IMR-90 (cell line): ENCODE measurements at regions not wholly inside any gene's neighbourhood (a gene's known extent, or its start where the extent isn't known, plus 50 kb on each side); places are given as distances from the start of the nearest gene placed in this dataset.

Experiments
- ATAC-seq: fragments of 200-7000 bp; cut with Tn5 transposase; 2 replicates; pipeline ENCODE4 v1.9.1; 2020; ENCODE audit warnings: low read depth, mild to moderate bottlenecking, moderate library complexity
- BruUV-seq: library from RNA; stranded (reverse); fragments of 400-500 nt; replicated peaks from 2 replicates; lab custom pipeline; 2021; lab: Mats Ljungman, UMichigan
- CTCF ChIA-PET: fragments of 300-600 bp; formaldehyde crosslinking; extraction: SDS; loops from one replicate; lab custom pipeline; 2021; ENCODE audit warnings: antibody characterized with exemption; lab: Yijun Ruan, JAX
- POLR2A ChIA-PET: fragments of 300-600 bp; sonication (Branson Sonifier 250); formaldehyde crosslinking; loops from one replicate; lab custom pipeline; 2022; ENCODE audit warnings: antibody characterized with exemption; ENCODE audit not compliant: unreplicated experiment; lab: Charles Lee
- DNase-seq: peaks from one replicate; pipeline ENCODE4 v3.0.0; 2013
- H2AFZ ChIP-seq: replicated peaks from 2 replicates; pipeline ENCODE3; 2013; ENCODE audit warnings: low read length, mild to moderate bottlenecking; ENCODE audit not compliant: poor library complexity
- H2AK5ac ChIP-seq: 2 replicates; pipeline ENCODE4 v1.6.1; 2013; ENCODE audit warnings: low read depth, low read length, inconsistent platforms
- H2AK9ac ChIP-seq: replicated peaks from 2 replicates; pipeline ENCODE3; 2013; ENCODE audit warnings: mild to moderate bottlenecking, low read depth, low read length, moderate library complexity; ENCODE audit not compliant: poor library complexity
- H2BK120ac ChIP-seq: 2 replicates; pipeline ENCODE4 v1.6.1; 2013; ENCODE audit warnings: low read depth, low read length, inconsistent platforms
- H2BK15ac ChIP-seq: 3 replicates; pipeline ENCODE4 v1.6.1; 2013; ENCODE audit warnings: low read depth, low read length, inconsistent platforms
- H2BK20ac ChIP-seq: 2 replicates; pipeline ENCODE4 v1.6.1; 2013; ENCODE audit warnings: low read depth, mild to moderate bottlenecking, inconsistent platforms, low read length, moderate library complexity
- H2BK5ac ChIP-seq: 2 replicates; pipeline ENCODE4 v1.6.1; 2013; ENCODE audit warnings: mild to moderate bottlenecking, low read depth, low read length, inconsistent platforms; ENCODE audit not compliant: poor library complexity, severe bottlenecking
- H3K14ac ChIP-seq: replicated peaks from 2 replicates; pipeline ENCODE4 v1.6.1; 2013; ENCODE audit warnings: low read depth, low read length, inconsistent platforms
- H3K18ac ChIP-seq: 2 replicates; pipeline ENCODE4 v1.6.1; 2013; ENCODE audit warnings: low read depth, low read length, control low read depth
- H3K23ac ChIP-seq: 2 replicates; pipeline ENCODE4 v1.6.1; 2013; ENCODE audit warnings: low read depth, low read length, inconsistent platforms
- H3K27ac ChIP-seq: 2 replicates; pipeline ENCODE4 v1.5.1; 2013; ENCODE audit warnings: mild to moderate bottlenecking, control low read depth, low read length; ENCODE audit not compliant: insufficient read depth
- H3K27me3 ChIP-seq: 2 replicates; pipeline ENCODE4 v1.6.1; 2013; ENCODE audit warnings: low read length; ENCODE audit not compliant: control insufficient read depth, insufficient read depth
- H3K36me3 ChIP-seq: 2 replicates; pipeline ENCODE4 v1.6.1; 2013; ENCODE audit warnings: low read length, mixed read lengths; ENCODE audit not compliant: control insufficient read depth, insufficient read depth
- H3K4ac ChIP-seq: 2 replicates; pipeline ENCODE4 v1.6.1; 2013; ENCODE audit warnings: low read depth, low read length, inconsistent platforms
- H3K4me1 ChIP-seq: 2 replicates; pipeline ENCODE4 v1.6.1; 2013; ENCODE audit warnings: low read length, mixed read lengths; ENCODE audit not compliant: control insufficient read depth, insufficient read depth
- H3K4me2 ChIP-seq: 2 replicates; pipeline ENCODE4 v1.6.1; 2013; ENCODE audit warnings: low read depth, mild to moderate bottlenecking, control low read depth, low read length, moderate library complexity
- H3K4me3 ChIP-seq: 2 replicates; pipeline ENCODE4 v1.5.1; 2013; ENCODE audit warnings: low read depth, mild to moderate bottlenecking, control low read depth, low read length, moderate library complexity; ENCODE audit not compliant: insufficient read depth
- H3K56ac ChIP-seq: 2 replicates; pipeline ENCODE4 v1.6.1; 2013; ENCODE audit warnings: low read length, inconsistent platforms; ENCODE audit not compliant: insufficient read depth; ENCODE audit errors: extremely low read depth
- H3K79me1 ChIP-seq, 2 experiments: 2 replicates each; pipeline ENCODE4 v1.6.1; 2013; ENCODE audit warnings: low read length in 2 of 2, inconsistent platforms in 1 of 2, low read depth in 1 of 2
- H3K9ac ChIP-seq: 2 replicates; pipeline ENCODE4 v1.6.1; 2013; ENCODE audit warnings: low read depth, low read length, control low read depth
- H3K9me1 ChIP-seq: 2 replicates; pipeline ENCODE4 v1.6.1; 2013; ENCODE audit warnings: low read length, inconsistent platforms; ENCODE audit not compliant: insufficient read depth
- H3K9me3 ChIP-seq: 2 replicates; pipeline ENCODE4 v1.6.1; 2013; ENCODE audit warnings: low read length; ENCODE audit not compliant: control insufficient read depth, insufficient read depth
- H4K20me1 ChIP-seq: 2 replicates; pipeline ENCODE4 v1.6.1; 2013; ENCODE audit warnings: low read length, inconsistent platforms; ENCODE audit not compliant: insufficient read depth
- H4K5ac ChIP-seq: 2 replicates; pipeline ENCODE4 v1.6.1; 2013; ENCODE audit warnings: mild to moderate bottlenecking, low read depth, low read length, control low read depth
- H4K8ac ChIP-seq, 2 experiments: 2 replicates each; pipeline ENCODE4 v1.6.1; 2013; ENCODE audit warnings: low read depth in 2 of 2, low read length in 2 of 2, control low read depth in 1 of 2, inconsistent platforms in 1 of 2
- H4K91ac ChIP-seq: 2 replicates; pipeline ENCODE4 v1.6.1; 2013; ENCODE audit warnings: low read depth, low read length, inconsistent platforms; ENCODE audit not compliant: insufficient read depth
- BHLHE40 ChIP-seq: fragments of 150-350 bp; IDR thresholded peaks from 2 replicates; pipeline ENCODE4 v1.6.1; 2016; ENCODE audit warnings: mild to moderate bottlenecking, low read depth, low read length
- MAZ ChIP-seq: IDR thresholded peaks from 2 replicates; pipeline ENCODE4 v1.6.1; 2012; ENCODE audit warnings: low read depth, mild to moderate bottlenecking, low read length, improper control_type of control experiment, moderate library complexity, borderline replicate concordance
- MXI1 ChIP-seq: IDR thresholded peaks from 2 replicates; pipeline ENCODE4 v1.6.1; 2012; ENCODE audit warnings: low read depth, mild to moderate bottlenecking, low read length, moderate library complexity, borderline replicate concordance
- POLR2A ChIP-seq: IDR thresholded peaks from 2 replicates; pipeline ENCODE4 v1.6.1; 2012; ENCODE audit warnings: mild to moderate bottlenecking, low read depth, low read length
- RCOR1 ChIP-seq: IDR thresholded peaks from 2 replicates; pipeline ENCODE4 v1.6.1; 2012; ENCODE audit warnings: mild to moderate bottlenecking, low read length, improper control_type of control experiment; ENCODE audit not compliant: insufficient replicate concordance
- SMC3 ChIP-seq: fragments of 150-350 bp; IDR thresholded peaks from 2 replicates; pipeline ENCODE4 v1.6.1; 2016; ENCODE audit warnings: low read depth, mild to moderate bottlenecking, antibody characterized with exemption, low read length, moderate library complexity
- WGBS, 2 experiments: methylation state at CpG; one replicate each; pipeline versions ENCODE4 v1.1.5 to v1.1.7; 2013; ENCODE audit warnings: missing lambda C conversion rate in 2 of 2; ENCODE audit not compliant: insufficient read length in 1 of 2; ENCODE audit errors: extremely low coverage in 2 of 2; 5-methylcytosine and 5-hydroxymethylcytosine counted together
- dilution Hi-C: fragments of 300-500 bp; cut with HindIII; formaldehyde crosslinking; loops from one replicate; pipeline ENCODE4 v1.14.3; 2018; ENCODE audit warnings: low sequenced_read_pairs; ENCODE audit not compliant: unreplicated experiment
- in situ Hi-C: fragments of 300-500 bp; cut with MboI; formaldehyde crosslinking; loops from 3 replicates; pipeline ENCODE4 v1.14.3; 2019; ENCODE audit warnings: low sequenced_read_pairs, inconsistent platforms, mixed read lengths
- intact Hi-C: fragments of 100-400 bp; cut with micrococcal nuclease; formaldehyde crosslinking; loops from 2 replicates; pipeline ENCODE4 v1.10.0; 2022
- TF ChIP-seq, protein P1 (sequence below): fragments of 150-350 bp; IDR thresholded peaks from 2 replicates; pipeline ENCODE4 v1.6.1; 2017; ENCODE audit warnings: mild to moderate bottlenecking, antibody characterized with exemption, low read length, low read depth
- TF ChIP-seq, protein P2 (sequence below): conservative IDR thresholded peaks from 2 replicates; pipeline ENCODE4 v1.5.1; 2012; ENCODE audit warnings: mild to moderate bottlenecking, low read depth, low read length, improper control_type of control experiment

DNA sequence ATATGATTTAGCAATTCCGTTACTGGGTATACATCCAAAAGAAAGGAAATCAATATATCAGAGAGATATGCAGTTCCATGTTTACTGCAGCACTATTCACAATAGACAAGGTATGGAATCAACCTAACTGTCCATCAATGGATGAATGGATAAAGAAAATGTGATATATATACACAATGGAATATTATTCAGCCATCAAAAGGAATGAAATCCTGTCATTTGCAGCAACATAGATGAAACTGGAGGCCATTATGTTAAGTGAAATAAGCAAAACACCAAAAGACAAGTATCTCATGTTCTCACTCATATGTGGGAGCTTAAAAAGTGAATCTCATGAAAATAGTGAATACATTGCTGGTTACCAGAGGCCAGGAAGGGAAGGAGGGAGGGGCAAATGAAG lies 390.8 kb downstream of the ZFHX3 start:
- no peak overlapping the region for H2BK15ac ChIP-seq
- ATAC-seq (no peak), DNase-seq (no peak)
- no peak overlapping the region for H3K4ac ChIP-seq
- in situ Hi-C loops = no loop called here
- no peak overlapping the region for H2AK9ac ChIP-seq
- H3K4me1 ChIP-seq = no peaks in the 10 kb centered on the region
- no peak overlapping the region for H3K27ac ChIP-seq
- H3K23ac ChIP-seq = no peak overlapping the region
- no TSS peak for BruUV-seq
- H3K9ac ChIP-seq = no peak overlapping the region
- TF ChIP-seq, protein P1, sequence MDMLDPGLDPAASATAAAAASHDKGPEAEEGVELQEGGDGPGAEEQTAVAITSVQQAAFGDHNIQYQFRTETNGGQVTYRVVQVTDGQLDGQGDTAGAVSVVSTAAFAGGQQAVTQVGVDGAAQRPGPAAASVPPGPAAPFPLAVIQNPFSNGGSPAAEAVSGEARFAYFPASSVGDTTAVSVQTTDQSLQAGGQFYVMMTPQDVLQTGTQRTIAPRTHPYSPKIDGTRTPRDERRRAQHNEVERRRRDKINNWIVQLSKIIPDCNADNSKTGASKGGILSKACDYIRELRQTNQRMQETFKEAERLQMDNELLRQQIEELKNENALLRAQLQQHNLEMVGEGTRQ = no peak
- TF ChIP-seq POLR2A (no peak), MAZ (no peak), MXI1 (no peak), BHLHE40 (no peak), SMC3 (no peak), RCOR1 (no peak)
- TF ChIP-seq, protein P2, sequence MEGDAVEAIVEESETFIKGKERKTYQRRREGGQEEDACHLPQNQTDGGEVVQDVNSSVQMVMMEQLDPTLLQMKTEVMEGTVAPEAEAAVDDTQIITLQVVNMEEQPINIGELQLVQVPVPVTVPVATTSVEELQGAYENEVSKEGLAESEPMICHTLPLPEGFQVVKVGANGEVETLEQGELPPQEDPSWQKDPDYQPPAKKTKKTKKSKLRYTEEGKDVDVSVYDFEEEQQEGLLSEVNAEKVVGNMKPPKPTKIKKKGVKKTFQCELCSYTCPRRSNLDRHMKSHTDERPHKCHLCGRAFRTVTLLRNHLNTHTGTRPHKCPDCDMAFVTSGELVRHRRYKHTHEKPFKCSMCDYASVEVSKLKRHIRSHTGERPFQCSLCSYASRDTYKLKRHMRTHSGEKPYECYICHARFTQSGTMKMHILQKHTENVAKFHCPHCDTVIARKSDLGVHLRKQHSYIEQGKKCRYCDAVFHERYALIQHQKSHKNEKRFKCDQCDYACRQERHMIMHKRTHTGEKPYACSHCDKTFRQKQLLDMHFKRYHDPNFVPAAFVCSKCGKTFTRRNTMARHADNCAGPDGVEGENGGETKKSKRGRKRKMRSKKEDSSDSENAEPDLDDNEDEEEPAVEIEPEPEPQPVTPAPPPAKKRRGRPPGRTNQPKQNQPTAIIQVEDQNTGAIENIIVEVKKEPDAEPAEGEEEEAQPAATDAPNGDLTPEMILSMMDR = no peak
- H4K20me1 ChIP-seq = no peaks in the 10 kb centered on the region
- H3K18ac ChIP-seq = no peak overlapping the region
- H2BK120ac ChIP-seq = no peak overlapping the region
- no peak overlapping the region for H4K8ac ChIP-seq
- H2AFZ ChIP-seq = no peak overlapping the region
- H4K5ac ChIP-seq = no peak overlapping the region
- dilution Hi-C loops = no loop called here
- H3K14ac ChIP-seq = no peak overlapping the region
- no peak overlapping the region for H2BK20ac ChIP-seq
- no peak overlapping the region for H3K4me3 ChIP-seq
- H3K27me3 ChIP-seq = no peaks in the 10 kb centered on the region
- H3K79me1 ChIP-seq = peaks cover 0 to 3% of the 10 kb centered on the region in 2 experiments; a peak in 1 of 4 replicates
- H2AK5ac ChIP-seq = no peak overlapping the region
- no CpG with 5 or more reads among the region's 1 CpG for WGBS, 2 experiments
- no peak overlapping the region for H2BK5ac ChIP-seq
- no peak overlapping the region for H3K56ac ChIP-seq
- H3K36me3 ChIP-seq = no peaks in the 10 kb centered on the region
- no peaks in the 10 kb centered on the region for H3K9me3 ChIP-seq
- H4K91ac ChIP-seq = no peak overlapping the region
- no peaks in the 10 kb centered on the region for H3K9me1 ChIP-seq
- ChIA-PET POLR2A (no interaction called here), CTCF (interaction anchor here (0.6 kb wide), 1 partner anchor 34 kb away, joined by 3 read pairs; no protein-coding TSS in a partner anchor)
- no peak overlapping the region for H3K4me2 ChIP-seq
- intact Hi-C loops = no loop called here
